WTC11 (cell line): ENCODE measurements at regions not wholly inside any gene's neighbourhood (a gene's known extent, or its start where the extent isn't known, plus 50 kb on each side); places are given as distances from the start of the nearest gene placed in this dataset.

Experiments
- ATAC-seq: fragments of 200-7000 bp; cut with Tn5 transposase; 2 replicates; pipeline ENCODE4 v1.10.0; 2021; ENCODE audit warnings: mild to moderate bottlenecking, moderate library complexity
- CTCF ChIA-PET: fragments of 300-600 bp; sonication (Branson Sonifier 250); formaldehyde crosslinking; loops from one replicate; lab custom pipeline; 2021; ENCODE audit warnings: antibody characterized with exemption; lab: Charles Lee
- POLR2A ChIA-PET: fragments of 350-600 bp; sonication (Branson Sonifier 250); formaldehyde crosslinking; loops from one replicate; lab custom pipeline; 2021; ENCODE audit warnings: antibody characterized with exemption; lab: Charles Lee
- DNase-seq: peaks from one replicate; pipeline ENCODE4 v3.0.0; 2021; ENCODE audit warnings: low spot score
- H3K27ac Mint-ChIP-seq: 2 replicates; pipeline ENCODE4 v1.8.0; 2021; ENCODE audit warnings: mixed read lengths
- H3K27me3 Mint-ChIP-seq: 2 replicates; pipeline ENCODE4 v1.8.0; 2021; ENCODE audit warnings: low read depth, mild to moderate bottlenecking, moderate library complexity, mixed read lengths
- H3K36me3 Mint-ChIP-seq: 2 replicates; pipeline ENCODE4 v1.8.0; 2021; ENCODE audit warnings: mixed read lengths
- H3K4me1 Mint-ChIP-seq: 2 replicates; pipeline ENCODE4 v1.8.0; 2022; ENCODE audit warnings: mixed read lengths
- H3K4me3 Mint-ChIP-seq: 2 replicates; pipeline ENCODE4 v1.8.0; 2021; ENCODE audit warnings: mild to moderate bottlenecking, moderate library complexity, mixed read lengths
- H3K9me3 Mint-ChIP-seq: 2 replicates; pipeline ENCODE4 v1.8.0; 2021; ENCODE audit warnings: mixed read lengths
- EMX1 ChIP-seq: fragments of 250-450 bp; sonication (Bioruptor Pico); IDR thresholded peaks from 2 replicates; pipeline ENCODE4 v1.8.0; 2021; ENCODE audit warnings: mild to moderate bottlenecking
- FOXP1 ChIP-seq: sonication (generic); formaldehyde crosslinking; IDR thresholded peaks from 2 replicates; pipeline ENCODE4 v1.8.0; 2022; ENCODE audit warnings: missing genetic modification reagents, mild to moderate bottlenecking, moderate library complexity, borderline replicate concordance
- IRF2 ChIP-seq: sonication (generic); formaldehyde crosslinking; IDR thresholded peaks from 2 replicates; pipeline ENCODE4 v1.8.0; 2022; ENCODE audit warnings: low read depth, missing genetic modification reagents, borderline replicate concordance
- JUN ChIP-seq: sonication (generic); formaldehyde crosslinking; IDR thresholded peaks from 2 replicates; pipeline ENCODE4 v1.8.0; 2023; ENCODE audit warnings: mild to moderate bottlenecking, missing genetic modification reagents
- MXD4 ChIP-seq: fragments of 250-450 bp; sonication (Bioruptor Pico); IDR thresholded peaks from 2 replicates; pipeline ENCODE4 v1.8.0; 2021; ENCODE audit warnings: mild to moderate bottlenecking, moderate library complexity, borderline replicate concordance
- NR1H2 ChIP-seq: sonication (generic); formaldehyde crosslinking; IDR thresholded peaks from 2 replicates; pipeline ENCODE4 v1.9.0; 2021; ENCODE audit warnings: mild to moderate bottlenecking, moderate library complexity, missing genetic modification reagents
- RELA ChIP-seq: sonication (generic); formaldehyde crosslinking; IDR thresholded peaks from 2 replicates; pipeline ENCODE4 v1.8.1; 2022; ENCODE audit warnings: missing genetic modification reagents, mild to moderate bottlenecking, borderline replicate concordance
- SMAD3 ChIP-seq: sonication (generic); formaldehyde crosslinking; IDR thresholded peaks from 2 replicates; pipeline ENCODE4 v1.8.0; 2022; ENCODE audit warnings: missing genetic modification reagents, mild to moderate bottlenecking, borderline replicate concordance
- SOX15 ChIP-seq: fragments of 250-450 bp; sonication (Bioruptor Pico); IDR thresholded peaks from 2 replicates; pipeline ENCODE4 v1.9.0; 2021; ENCODE audit warnings: mild to moderate bottlenecking
- TEAD1 ChIP-seq: sonication (generic); formaldehyde crosslinking; IDR thresholded peaks from 2 replicates; pipeline ENCODE4 v1.8.0; 2022; ENCODE audit warnings: mild to moderate bottlenecking, missing genetic modification reagents
- TEAD4 ChIP-seq: sonication (generic); formaldehyde crosslinking; IDR thresholded peaks from 2 replicates; pipeline ENCODE4 v1.8.0; 2022; ENCODE audit warnings: mild to moderate bottlenecking, missing genetic modification reagents
- TF ChIP-seq, protein P1 (sequence below): fragments of 250-450 bp; sonication (Bioruptor Pico); IDR thresholded peaks from 2 replicates; pipeline ENCODE4 v1.9.0; 2021; ENCODE audit warnings: mild to moderate bottlenecking
- TF ChIP-seq, protein P2 (sequence below): fragments of 250-450 bp; sonication (Bioruptor Pico); IDR thresholded peaks from 2 replicates; pipeline ENCODE4 v1.9.0; 2021; ENCODE audit warnings: mild to moderate bottlenecking, borderline replicate concordance
- TF ChIP-seq, protein P3 (sequence below): sonication (generic); formaldehyde crosslinking; conservative IDR thresholded peaks from 2 replicates; pipeline ENCODE4 v1.8.1; 2022; ENCODE audit warnings: mild to moderate bottlenecking, missing genetic modification reagents
- TF ChIP-seq, protein P4 (sequence below): sonication (generic); formaldehyde crosslinking; IDR thresholded peaks from 2 replicates; pipeline ENCODE4 v1.8.1; 2023; ENCODE audit warnings: mild to moderate bottlenecking, missing genetic modification reagents, borderline replicate concordance
- TF ChIP-seq, protein P5 (sequence below): sonication (generic); formaldehyde crosslinking; IDR thresholded peaks from 2 replicates; pipeline ENCODE4 v1.8.1; 2022; ENCODE audit warnings: mild to moderate bottlenecking, missing genetic modification reagents, moderate library complexity, borderline replicate concordance

DNA sequence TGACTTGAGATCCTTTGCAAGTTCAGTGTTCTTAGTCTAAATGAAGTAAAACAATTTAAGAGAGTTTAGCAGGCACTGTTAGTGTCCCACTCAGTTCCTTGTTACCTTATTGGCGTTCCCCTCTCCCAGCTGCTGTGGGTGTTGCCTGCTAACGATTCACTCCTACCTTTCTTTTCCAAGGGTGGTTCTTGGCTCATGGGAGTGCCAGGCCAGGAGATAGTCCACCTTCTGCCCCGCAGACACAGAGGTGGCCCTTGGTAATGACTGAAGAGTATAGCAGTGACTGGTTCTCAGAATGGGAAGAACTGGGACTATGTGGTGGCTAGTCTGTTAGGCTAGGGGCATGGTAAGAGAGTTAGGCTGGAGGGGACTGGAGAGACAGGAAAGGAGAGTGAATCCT lies 240.4 kb downstream of the EDEM1 start:
- Mint-ChIP-seq H3K4me3 (no peak overlapping the region), H3K9me3 (peaks cover 58% of the 10 kb centered on the region), H3K36me3 (peaks cover 11% of the 10 kb centered on the region; the same call in 1 of the 2 replicates), H3K4me1 (peaks cover 4% of the 10 kb centered on the region), H3K27ac (no peak overlapping the region), H3K27me3 (no peaks in the 10 kb centered on the region)
- POLR2A ChIA-PET, result no interaction called here
- TF ChIP-seq TEAD1 (no peak), TEAD4 (CRISPR knock-in tag) (no peak), SMAD3 (CRISPR knock-in tag) (no peak), MXD4 (CRISPR knock-in tag) (no peak), JUN (CRISPR knock-in tag) (no peak), SOX15 (CRISPR knock-in tag) (no peak), NR1H2 (CRISPR knock-in tag) (no peak), RELA (CRISPR knock-in tag) (no peak), IRF2 (CRISPR knock-in tag) (no peak), EMX1 (no peak), FOXP1 (CRISPR knock-in tag) (no peak)
- TF ChIP-seq, protein P1, sequence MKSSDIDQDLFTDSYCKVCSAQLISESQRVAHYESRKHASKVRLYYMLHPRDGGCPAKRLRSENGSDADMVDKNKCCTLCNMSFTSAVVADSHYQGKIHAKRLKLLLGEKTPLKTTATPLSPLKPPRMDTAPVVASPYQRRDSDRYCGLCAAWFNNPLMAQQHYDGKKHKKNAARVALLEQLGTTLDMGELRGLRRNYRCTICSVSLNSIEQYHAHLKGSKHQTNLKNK (CRISPR knock-in tag), result no peak
- TF ChIP-seq, protein P2, sequence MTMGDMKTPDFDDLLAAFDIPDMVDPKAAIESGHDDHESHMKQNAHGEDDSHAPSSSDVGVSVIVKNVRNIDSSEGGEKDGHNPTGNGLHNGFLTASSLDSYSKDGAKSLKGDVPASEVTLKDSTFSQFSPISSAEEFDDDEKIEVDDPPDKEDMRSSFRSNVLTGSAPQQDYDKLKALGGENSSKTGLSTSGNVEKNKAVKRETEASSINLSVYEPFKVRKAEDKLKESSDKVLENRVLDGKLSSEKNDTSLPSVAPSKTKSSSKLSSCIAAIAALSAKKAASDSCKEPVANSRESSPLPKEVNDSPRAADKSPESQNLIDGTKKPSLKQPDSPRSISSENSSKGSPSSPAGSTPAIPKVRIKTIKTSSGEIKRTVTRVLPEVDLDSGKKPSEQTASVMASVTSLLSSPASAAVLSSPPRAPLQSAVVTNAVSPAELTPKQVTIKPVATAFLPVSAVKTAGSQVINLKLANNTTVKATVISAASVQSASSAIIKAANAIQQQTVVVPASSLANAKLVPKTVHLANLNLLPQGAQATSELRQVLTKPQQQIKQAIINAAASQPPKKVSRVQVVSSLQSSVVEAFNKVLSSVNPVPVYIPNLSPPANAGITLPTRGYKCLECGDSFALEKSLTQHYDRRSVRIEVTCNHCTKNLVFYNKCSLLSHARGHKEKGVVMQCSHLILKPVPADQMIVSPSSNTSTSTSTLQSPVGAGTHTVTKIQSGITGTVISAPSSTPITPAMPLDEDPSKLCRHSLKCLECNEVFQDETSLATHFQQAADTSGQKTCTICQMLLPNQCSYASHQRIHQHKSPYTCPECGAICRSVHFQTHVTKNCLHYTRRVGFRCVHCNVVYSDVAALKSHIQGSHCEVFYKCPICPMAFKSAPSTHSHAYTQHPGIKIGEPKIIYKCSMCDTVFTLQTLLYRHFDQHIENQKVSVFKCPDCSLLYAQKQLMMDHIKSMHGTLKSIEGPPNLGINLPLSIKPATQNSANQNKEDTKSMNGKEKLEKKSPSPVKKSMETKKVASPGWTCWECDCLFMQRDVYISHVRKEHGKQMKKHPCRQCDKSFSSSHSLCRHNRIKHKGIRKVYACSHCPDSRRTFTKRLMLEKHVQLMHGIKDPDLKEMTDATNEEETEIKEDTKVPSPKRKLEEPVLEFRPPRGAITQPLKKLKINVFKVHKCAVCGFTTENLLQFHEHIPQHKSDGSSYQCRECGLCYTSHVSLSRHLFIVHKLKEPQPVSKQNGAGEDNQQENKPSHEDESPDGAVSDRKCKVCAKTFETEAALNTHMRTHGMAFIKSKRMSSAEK, result no peak
- TF ChIP-seq, protein P3, sequence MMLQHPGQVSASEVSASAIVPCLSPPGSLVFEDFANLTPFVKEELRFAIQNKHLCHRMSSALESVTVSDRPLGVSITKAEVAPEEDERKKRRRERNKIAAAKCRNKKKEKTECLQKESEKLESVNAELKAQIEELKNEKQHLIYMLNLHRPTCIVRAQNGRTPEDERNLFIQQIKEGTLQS (CRISPR knock-in tag), result no peak
- TF ChIP-seq, protein P4, sequence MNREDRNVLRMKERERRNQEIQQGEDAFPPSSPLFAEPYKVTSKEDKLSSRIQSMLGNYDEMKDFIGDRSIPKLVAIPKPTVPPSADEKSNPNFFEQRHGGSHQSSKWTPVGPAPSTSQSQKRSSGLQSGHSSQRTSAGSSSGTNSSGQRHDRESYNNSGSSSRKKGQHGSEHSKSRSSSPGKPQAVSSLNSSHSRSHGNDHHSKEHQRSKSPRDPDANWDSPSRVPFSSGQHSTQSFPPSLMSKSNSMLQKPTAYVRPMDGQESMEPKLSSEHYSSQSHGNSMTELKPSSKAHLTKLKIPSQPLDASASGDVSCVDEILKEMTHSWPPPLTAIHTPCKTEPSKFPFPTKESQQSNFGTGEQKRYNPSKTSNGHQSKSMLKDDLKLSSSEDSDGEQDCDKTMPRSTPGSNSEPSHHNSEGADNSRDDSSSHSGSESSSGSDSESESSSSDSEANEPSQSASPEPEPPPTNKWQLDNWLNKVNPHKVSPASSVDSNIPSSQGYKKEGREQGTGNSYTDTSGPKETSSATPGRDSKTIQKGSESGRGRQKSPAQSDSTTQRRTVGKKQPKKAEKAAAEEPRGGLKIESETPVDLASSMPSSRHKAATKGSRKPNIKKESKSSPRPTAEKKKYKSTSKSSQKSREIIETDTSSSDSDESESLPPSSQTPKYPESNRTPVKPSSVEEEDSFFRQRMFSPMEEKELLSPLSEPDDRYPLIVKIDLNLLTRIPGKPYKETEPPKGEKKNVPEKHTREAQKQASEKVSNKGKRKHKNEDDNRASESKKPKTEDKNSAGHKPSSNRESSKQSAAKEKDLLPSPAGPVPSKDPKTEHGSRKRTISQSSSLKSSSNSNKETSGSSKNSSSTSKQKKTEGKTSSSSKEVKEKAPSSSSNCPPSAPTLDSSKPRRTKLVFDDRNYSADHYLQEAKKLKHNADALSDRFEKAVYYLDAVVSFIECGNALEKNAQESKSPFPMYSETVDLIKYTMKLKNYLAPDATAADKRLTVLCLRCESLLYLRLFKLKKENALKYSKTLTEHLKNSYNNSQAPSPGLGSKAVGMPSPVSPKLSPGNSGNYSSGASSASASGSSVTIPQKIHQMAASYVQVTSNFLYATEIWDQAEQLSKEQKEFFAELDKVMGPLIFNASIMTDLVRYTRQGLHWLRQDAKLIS (CRISPR knock-in tag), result no peak
- TF ChIP-seq, protein P5, sequence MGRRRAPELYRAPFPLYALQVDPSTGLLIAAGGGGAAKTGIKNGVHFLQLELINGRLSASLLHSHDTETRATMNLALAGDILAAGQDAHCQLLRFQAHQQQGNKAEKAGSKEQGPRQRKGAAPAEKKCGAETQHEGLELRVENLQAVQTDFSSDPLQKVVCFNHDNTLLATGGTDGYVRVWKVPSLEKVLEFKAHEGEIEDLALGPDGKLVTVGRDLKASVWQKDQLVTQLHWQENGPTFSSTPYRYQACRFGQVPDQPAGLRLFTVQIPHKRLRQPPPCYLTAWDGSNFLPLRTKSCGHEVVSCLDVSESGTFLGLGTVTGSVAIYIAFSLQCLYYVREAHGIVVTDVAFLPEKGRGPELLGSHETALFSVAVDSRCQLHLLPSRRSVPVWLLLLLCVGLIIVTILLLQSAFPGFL (CRISPR knock-in tag), result no peak
- ATAC-seq (no peak), DNase-seq (no peak)
- CTCF ChIA-PET, result no interaction called here
